SK-N-SH treated with all-trans-retinoic acid at 6 μM for 48 hours (cell line): ENCODE measurements at regions not wholly inside any gene's neighbourhood (a gene's known extent, or its start where the extent isn't known, plus 50 kb on each side); places are given as distances from the start of the nearest gene placed in this dataset.

Experiments
- ATAC-seq: fragments of 200-7000 bp; cut with Tn5 transposase; 3 replicates; pipeline ENCODE4 v1.9.1; 2020; ENCODE audit warnings: mild to moderate bottlenecking, moderate library complexity
- ARNTL ChIP-seq: fragments of 450-650 bp; formaldehyde crosslinking; IDR thresholded peaks from 2 replicates; pipeline ENCODE4 v1.5.0; 2020; ENCODE audit warnings: low read depth, mild to moderate bottlenecking, moderate library complexity, borderline replicate concordance
- BACH2 ChIP-seq: fragments of 250-450 bp; sonication (Bioruptor Pico); IDR thresholded peaks from 2 replicates; pipeline ENCODE4 v1.9.0; 2021; ENCODE audit warnings: mild to moderate bottlenecking, borderline replicate concordance
- CREB5 ChIP-seq: fragments of 250-450 bp; sonication (Bioruptor Pico); IDR thresholded peaks from 2 replicates; pipeline ENCODE4 v1.5.1; 2020; ENCODE audit warnings: low read depth, mild to moderate bottlenecking, moderate library complexity
- CSDC2 ChIP-seq: fragments of 250-450 bp; sonication (Bioruptor Pico); IDR thresholded peaks from 2 replicates; pipeline ENCODE4 v1.5.0; 2020; ENCODE audit warnings: mild to moderate bottlenecking, moderate library complexity
- CSRNP3 ChIP-seq: fragments of 250-450 bp; sonication (Bioruptor Pico); IDR thresholded peaks from 2 replicates; pipeline ENCODE4 v1.5.1; 2021; ENCODE audit warnings: mild to moderate bottlenecking, moderate library complexity
- ESRRG ChIP-seq: fragments of 250-450 bp; sonication (Bioruptor Pico); IDR thresholded peaks from 2 replicates; pipeline ENCODE4 v1.6.1; 2021; ENCODE audit warnings: mild to moderate bottlenecking
- OSR1 ChIP-seq: fragments of 250-450 bp; sonication (Bioruptor Pico); IDR thresholded peaks from 2 replicates; pipeline ENCODE4 v1.8.0; 2022; ENCODE audit warnings: moderate library complexity, mild to moderate bottlenecking, inconsistent platforms
- PATZ1 ChIP-seq: fragments of 250-450 bp; sonication (Bioruptor Pico); IDR thresholded peaks from 2 replicates; pipeline ENCODE4 v1.8.0; 2020; ENCODE audit warnings: mild to moderate bottlenecking, moderate library complexity, borderline replicate concordance
- POU6F1 ChIP-seq: fragments of 250-450 bp; sonication (Bioruptor Pico); IDR thresholded peaks from 2 replicates; pipeline ENCODE4 v1.8.0; 2021; ENCODE audit warnings: low read depth, mild to moderate bottlenecking, moderate library complexity, borderline replicate concordance
- PPARA ChIP-seq: fragments of 250-450 bp; sonication (Bioruptor Pico); IDR thresholded peaks from 2 replicates; pipeline ENCODE4 v1.5.0; 2020; ENCODE audit warnings: mild to moderate bottlenecking, borderline replicate concordance
- TCF4 ChIP-seq: fragments of 250-450 bp; sonication (Bioruptor Pico); IDR thresholded peaks from 2 replicates; pipeline ENCODE4 v1.8.0; 2021; ENCODE audit warnings: mild to moderate bottlenecking, moderate library complexity, borderline replicate concordance
- TOX ChIP-seq: fragments of 250-450 bp; sonication (Bioruptor Pico); IDR thresholded peaks from 2 replicates; pipeline ENCODE4 v1.8.0; 2021; ENCODE audit warnings: mild to moderate bottlenecking, moderate library complexity, borderline replicate concordance
- TSHZ2 ChIP-seq: fragments of 250-450 bp; sonication (Bioruptor Pico); IDR thresholded peaks from 2 replicates; pipeline ENCODE4 v1.5.0; 2020; ENCODE audit warnings: mild to moderate bottlenecking, moderate library complexity
- ZC3H10 ChIP-seq: fragments of 250-450 bp; sonication (Bioruptor Pico); IDR thresholded peaks from 2 replicates; pipeline ENCODE4 v1.5.1; 2021; ENCODE audit warnings: mild to moderate bottlenecking, moderate library complexity
- ZFP30 ChIP-seq: fragments of 450-650 bp; formaldehyde crosslinking; IDR thresholded peaks from 2 replicates; pipeline ENCODE4 v1.5.0; 2022; ENCODE audit warnings: mild to moderate bottlenecking, moderate library complexity
- ZNF565 ChIP-seq: fragments of 450-650 bp; formaldehyde crosslinking; conservative IDR thresholded peaks from 2 replicates; pipeline ENCODE4 v1.5.0; 2020; ENCODE audit warnings: low read depth, mild to moderate bottlenecking, moderate library complexity

GRCh38 chr3:194249323-194250097, 101.6 kb downstream of the CPN2 start:
- TF ChIP-seq PPARA (CRISPR knock-in tag) (no peak), ZFP30 (CRISPR knock-in tag) (no peak), TSHZ2 (CRISPR knock-in tag) (no peak), BACH2 (CRISPR knock-in tag) (no peak), OSR1 (CRISPR knock-in tag) (no peak), TCF4 (CRISPR knock-in tag) (peak; percentile 44; the same call in 1 of the 2 replicates)
- peak; percentile 19; the same call in 2 of the 3 replicates for ATAC-seq

GRCh38 chr3:194250098-194251002, 100.8 kb downstream of the CPN2 start:
- ATAC-seq = peak; percentile 76
- TF ChIP-seq TCF4 (CRISPR knock-in tag) = peak; percentile 79
- TF ChIP-seq BACH2 (CRISPR knock-in tag) = no peak
- TF ChIP-seq ZNF565 (CRISPR knock-in tag) = no peak
- 0 out of 2 replicates have a peak, but pooled peaks have one; percentile 38 for TF ChIP-seq TSHZ2 (CRISPR knock-in tag)

- TF ChIP-seq TSHZ2 (CRISPR knock-in tag) (0 out of 2 replicates have a peak, but pooled peaks have one; percentile 0), ESRRG (CRISPR knock-in tag) (no peak)
- no peak; the same call in 2 of the 3 replicates for ATAC-seq
These were observed 100.1 kb downstream of the CPN2 start for GRCh38 chr3:194251007-194251406.

GRCh38 chr3:194251461-194251860, 99.7 kb downstream of the CPN2 start:
- ATAC-seq = no peak
- TF ChIP-seq ARNTL = no peak
- no peak for TF ChIP-seq PPARA (CRISPR knock-in tag)
- TF ChIP-seq TCF4 (CRISPR knock-in tag) = no peak
- TF ChIP-seq ZC3H10 (CRISPR knock-in tag) = no peak
- TF ChIP-seq ZFP30 (CRISPR knock-in tag) = no peak
- TF ChIP-seq POU6F1 (CRISPR knock-in tag) = no peak
- no peak for TF ChIP-seq CREB5 (CRISPR knock-in tag)
- TF ChIP-seq CSDC2 = no peak
- no peak for TF ChIP-seq CSRNP3
- no peak for TF ChIP-seq TOX
- no peak for TF ChIP-seq PATZ1 (CRISPR knock-in tag)
